NCI-H2107 (cell line): ENCODE measurements at regions not wholly inside any gene's neighbourhood (a gene's known extent, or its start where the extent isn't known, plus 50 kb on each side); places are given as distances from the start of the nearest gene placed in this dataset.

Experiments
- DNase-seq: peaks from one replicate; lab custom pipeline; 2025; lab: John Stamatoyannopoulos, UW

GRCh38 chr7:22657479-22657878, 69.5 kb upstream of the IL6 start:
- no peak for DNase-seq

DNA sequence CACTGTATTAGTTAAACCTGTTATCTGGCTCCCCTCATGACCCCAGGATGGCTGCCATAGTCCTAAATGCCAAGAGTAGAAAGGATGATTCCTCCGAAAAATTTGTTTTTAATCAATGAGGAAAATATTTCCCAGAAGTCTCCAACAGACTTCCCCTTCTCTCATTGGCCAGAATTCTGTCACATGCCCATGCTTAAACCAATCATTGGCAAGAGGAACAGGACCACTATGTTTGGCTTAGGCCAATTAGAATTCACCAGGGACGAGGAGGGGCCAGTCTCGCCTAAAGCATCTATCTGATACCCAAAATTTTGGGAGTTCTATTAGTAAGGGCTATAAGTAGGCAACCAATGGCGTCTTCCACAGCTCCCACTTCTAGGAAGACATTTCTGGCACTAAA, 71.2 kb upstream of the IL6 start:
- DNase-seq: no peak

- no peak for DNase-seq
Observed at GRCh38 chr7:22654831-22655230, 72.2 kb upstream of the IL6 start.

DNA sequence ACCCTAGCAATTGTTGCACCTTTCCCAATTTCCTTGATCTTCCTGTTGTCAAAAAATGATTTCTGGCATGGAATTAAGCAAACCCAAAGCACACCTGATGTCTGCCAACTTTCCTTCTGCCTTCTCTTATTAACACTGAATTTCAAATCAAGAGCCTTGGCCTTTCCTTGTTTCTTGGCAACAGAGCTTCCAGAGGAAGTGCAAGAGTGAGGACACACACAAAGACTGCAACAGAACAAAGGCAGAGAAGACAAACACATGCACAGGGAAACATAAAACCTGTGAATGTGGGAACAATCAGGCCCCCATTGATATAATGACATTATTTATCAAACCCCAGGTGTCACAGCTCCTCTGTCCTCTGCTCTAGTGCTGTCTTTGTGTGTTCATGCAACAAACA, 73.0 kb upstream of the IL6 start:
- DNase-seq: no peak

- DNase-seq: no peak
Observed at GRCh38 chr7:22651534-22652243, 75.3 kb upstream of the IL6 start.

DNA sequence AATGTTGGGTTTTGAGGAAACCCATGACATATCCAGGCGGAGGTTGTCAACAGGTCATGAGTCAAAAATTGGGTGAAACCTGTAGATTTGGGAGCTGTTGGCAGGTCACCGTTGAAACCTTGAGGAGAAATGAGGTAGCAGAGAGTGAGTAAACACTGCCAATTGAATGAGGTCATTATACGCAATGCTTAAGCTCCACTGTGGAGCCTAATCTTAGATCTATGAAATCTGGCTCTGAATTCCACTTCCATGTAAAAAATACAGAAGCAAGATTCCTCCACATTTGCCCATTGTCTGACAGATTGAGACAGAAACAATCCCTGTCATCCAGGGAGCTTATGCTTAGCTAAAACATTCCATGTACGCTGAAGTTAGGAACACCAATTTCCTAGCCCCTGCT, 76.0 kb upstream of the IL6 start:
- no peak for DNase-seq

DNA sequence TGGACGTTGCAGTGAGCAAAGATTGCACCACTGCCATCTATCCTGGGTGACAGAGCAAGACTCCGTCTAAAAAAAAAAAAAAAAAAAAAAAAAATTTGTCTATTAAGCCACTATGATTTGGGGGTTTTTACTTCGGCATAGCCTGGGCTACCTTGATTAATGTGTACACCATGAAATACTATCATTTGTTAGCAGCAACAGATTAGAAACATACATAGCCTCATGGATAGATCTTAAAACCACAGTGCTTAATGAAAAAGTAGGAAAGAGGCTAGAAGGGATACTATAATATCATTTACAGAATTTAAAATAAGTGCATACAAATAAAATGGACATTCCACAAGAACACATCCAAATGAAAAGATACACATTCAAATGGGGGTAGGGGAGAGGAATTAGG, 77.3 kb upstream of the IL6 start:
- no peak for DNase-seq

DNA sequence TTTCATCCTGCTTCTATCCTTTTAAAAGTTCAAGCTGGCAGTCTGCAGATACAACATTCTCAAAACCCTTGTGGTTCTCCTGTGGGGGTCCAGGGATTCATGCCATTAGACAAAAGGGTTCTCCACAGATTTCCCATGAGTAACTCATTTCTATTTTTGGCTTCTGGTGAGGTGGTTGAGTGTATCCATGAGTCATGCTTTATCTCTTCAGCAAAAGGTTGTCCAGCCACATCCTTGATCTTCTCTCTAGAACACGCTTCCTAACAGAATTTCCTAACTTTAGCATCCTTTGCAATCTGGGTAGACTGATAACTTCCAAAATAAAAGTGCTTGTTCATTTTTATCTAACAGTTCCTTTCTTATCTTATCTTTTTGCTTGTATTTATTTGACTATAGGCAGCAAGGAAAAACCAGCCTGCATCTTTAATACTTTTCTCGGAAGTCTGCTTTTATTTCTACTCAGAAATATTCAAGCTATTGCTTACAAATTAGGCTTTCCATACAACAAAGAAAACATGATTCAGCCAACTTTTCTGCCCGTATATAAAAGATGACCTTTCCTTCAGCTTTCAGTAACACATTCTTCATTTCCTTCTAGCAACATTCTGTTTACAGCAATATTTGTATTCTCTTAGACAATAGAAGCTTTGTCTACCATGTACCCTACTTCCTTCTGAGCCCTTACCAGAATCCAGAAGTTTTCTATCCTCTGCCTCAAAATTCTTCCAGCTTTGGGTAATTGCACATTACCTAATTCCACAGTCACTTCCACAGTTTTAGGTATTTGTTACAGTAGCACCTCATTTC, 79.3 kb upstream of the IL6 start:
- no peak for DNase-seq

- DNase-seq: no peak
Observed at GRCh38 chr7:22645418-22646181, 81.4 kb upstream of the IL6 start.

DNA sequence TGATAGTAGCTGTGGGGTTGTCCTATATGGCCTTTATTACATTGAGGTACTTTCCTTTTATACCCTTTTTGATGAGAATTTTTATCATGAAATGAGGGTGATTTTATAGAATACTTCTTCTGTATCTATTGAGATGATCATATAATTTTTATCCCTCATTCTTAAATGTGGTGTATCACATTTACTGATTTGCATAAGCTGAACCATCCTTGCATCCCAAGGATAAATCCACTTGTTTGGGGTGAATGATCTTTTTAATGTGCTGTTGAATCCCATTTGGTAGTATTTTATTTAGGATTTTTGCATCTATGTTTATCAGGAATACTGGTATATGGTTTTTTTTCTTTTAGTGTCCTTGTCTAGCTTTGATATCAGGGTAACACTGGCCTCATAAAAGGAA, 84.5 kb upstream of the IL6 start:
- DNase-seq: no peak

- DNase-seq: no peak
Observed at GRCh38 chr7:22640269-22640668, 86.7 kb upstream of the IL6 start.

GRCh38 chr7:22639396-22639795, 87.6 kb upstream of the IL6 start:
- no peak for DNase-seq

DNA sequence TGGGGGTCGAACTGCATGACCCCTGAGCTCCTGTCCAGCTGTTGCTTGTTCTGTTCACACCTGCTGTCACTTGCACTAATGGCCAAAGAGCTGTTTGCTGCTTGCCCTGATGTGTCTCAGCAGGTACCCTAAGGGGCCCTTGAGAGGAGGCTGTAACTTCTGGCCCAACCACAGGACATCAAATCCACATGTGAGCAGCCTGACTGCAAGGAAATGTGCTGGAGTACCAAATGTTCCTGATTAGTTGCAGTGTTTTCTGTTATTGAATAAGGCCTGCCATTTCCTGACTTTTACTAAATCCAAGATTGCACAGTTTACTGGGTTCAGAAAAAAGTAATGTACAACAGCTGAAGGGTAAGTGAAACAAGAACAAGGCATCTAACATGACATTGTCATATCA, 91.7 kb upstream of the IL6 start:
- DNase-seq: no peak

GRCh38 chr7:22633954-22634474, 93.0 kb upstream of the IL6 start:
- no peak for DNase-seq

GRCh38 chr7:22633286-22633953, 93.6 kb upstream of the IL6 start:
- no peak for DNase-seq

GRCh38 chr7:22632674-22633073, 94.3 kb upstream of the IL6 start:
- DNase-seq: no peak

GRCh38 chr7:22631730-22632129, 95.3 kb upstream of the IL6 start:
- no peak for DNase-seq

- DNase-seq: no peak
Observed at GRCh38 chr7:22630069-22630468, 96.9 kb upstream of the IL6 start.

DNA sequence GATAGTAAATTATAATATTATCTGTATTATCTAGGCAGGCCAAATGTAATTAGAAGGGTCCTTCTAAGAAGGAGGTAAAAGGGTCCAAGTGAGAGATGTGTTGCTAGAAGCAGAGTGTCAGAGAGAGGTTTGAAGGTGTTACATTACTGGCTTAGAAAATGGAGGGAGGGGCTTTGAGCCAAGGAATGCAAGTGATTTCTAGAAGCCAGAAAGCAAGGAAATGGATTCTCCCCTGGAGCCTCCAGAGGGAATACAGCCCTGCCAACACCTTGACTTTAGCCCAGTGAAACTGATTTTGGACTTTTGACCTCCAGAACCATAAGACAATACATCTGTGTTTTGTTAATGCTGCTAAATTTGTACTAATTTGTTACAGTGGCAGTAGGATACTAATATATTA, 97.9 kb upstream of the IL6 start:
- DNase-seq: no peak

DNA sequence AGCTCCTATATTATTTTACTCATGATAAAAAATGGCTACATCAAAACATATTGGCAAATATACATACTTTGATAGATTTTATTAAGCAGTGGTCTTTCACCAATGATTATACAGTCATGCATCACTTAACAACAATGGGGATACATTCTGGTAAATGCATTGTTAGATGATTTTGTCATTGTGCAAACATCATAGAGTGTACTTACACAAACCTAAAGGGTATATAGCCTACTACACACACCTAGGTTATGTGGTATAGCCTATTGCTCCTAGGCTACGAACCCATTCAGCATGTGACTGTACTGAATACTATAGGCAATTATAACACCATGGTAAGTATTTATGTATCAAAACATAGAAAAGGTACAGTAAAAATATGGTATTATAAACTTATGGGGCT, 98.9 kb upstream of the IL6 start:
- no peak for DNase-seq

GRCh38 chr7:22627136-22627535, 99.9 kb upstream of the IL6 start:
- no peak for DNase-seq

- no peak for DNase-seq
Observed at GRCh38 chr7:22625251-22625650, 101.7 kb upstream of the IL6 start.
